H1 (cell line): ENCODE measurements at regions not wholly inside any gene's neighbourhood (a gene's known extent, or its start where the extent isn't known, plus 50 kb on each side); places are given as distances from the start of the nearest gene placed in this dataset.

ENCODE experiments used
- GTF2F1 ChIP-seq: IDR thresholded peaks from 2 replicates; pipeline ENCODE4 v1.6.1; 2012; ENCODE audit warnings: low read depth, low read length, improper control_type of control experiment, borderline replicate concordance

DNA sequence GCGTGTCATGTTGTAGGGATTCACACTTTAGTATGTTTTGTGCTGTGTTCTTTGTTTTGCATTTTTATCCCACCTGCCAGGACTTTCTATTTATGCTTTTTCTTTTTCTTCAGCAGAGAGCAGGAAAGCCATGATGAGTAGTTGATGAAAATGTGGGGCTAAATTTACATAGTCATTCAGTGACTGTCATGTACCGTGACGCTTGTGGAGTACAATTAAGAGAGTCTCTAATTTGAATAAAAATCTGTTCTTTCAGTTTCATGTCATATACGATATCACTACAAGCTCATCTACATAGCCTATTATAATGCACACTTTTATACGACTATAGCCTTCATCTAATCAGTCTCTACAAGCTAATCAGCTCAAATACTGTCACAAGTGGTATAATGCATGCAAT, 112.7 kb upstream of the SPATS2L start (continued):
- no peak for TF ChIP-seq GTF2F1
